ENCODE measurements at regions not wholly inside any gene's neighbourhood (a gene's known extent, or its start where the extent isn't known, plus 50 kb on each side); places are given as distances from the start of the nearest gene placed in this dataset.

DNA sequence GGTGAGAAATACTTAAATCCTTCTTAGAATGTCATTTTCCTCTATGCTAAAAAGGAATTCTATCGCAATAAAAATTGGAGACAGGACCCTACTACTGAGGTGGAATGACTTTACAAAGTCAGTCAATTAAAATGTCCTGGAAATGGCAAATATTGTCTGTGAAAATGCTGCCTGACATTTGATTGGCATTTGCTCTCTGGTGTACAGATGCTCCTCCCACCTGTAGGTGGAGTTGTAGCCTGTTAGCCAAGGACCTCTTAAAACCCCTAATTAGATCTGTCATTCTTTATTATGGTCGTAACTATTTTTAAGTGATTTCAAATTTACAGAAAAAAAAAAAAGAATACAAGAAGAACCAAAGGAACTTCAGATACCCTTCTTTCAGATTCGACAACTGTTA, 393.1 kb upstream of the KLHL29 start:
- TF ChIP-seq, protein P1, sequence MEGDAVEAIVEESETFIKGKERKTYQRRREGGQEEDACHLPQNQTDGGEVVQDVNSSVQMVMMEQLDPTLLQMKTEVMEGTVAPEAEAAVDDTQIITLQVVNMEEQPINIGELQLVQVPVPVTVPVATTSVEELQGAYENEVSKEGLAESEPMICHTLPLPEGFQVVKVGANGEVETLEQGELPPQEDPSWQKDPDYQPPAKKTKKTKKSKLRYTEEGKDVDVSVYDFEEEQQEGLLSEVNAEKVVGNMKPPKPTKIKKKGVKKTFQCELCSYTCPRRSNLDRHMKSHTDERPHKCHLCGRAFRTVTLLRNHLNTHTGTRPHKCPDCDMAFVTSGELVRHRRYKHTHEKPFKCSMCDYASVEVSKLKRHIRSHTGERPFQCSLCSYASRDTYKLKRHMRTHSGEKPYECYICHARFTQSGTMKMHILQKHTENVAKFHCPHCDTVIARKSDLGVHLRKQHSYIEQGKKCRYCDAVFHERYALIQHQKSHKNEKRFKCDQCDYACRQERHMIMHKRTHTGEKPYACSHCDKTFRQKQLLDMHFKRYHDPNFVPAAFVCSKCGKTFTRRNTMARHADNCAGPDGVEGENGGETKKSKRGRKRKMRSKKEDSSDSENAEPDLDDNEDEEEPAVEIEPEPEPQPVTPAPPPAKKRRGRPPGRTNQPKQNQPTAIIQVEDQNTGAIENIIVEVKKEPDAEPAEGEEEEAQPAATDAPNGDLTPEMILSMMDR (IDR thresholded peaks at IDR 0.05) = no peak
- no peak for TF ChIP-seq POLR2A (IDR thresholded peaks at IDR 0.05)

Measured in testis (tissue), 2 donors.